NCI-H1048 (cell line): ENCODE measurements at regions not wholly inside any gene's neighbourhood (a gene's known extent, or its start where the extent isn't known, plus 50 kb on each side); places are given as distances from the start of the nearest gene placed in this dataset.

Experiments
- DNase-seq: peaks from one replicate; lab custom pipeline; 2025; lab: John Stamatoyannopoulos, UW

DNA sequence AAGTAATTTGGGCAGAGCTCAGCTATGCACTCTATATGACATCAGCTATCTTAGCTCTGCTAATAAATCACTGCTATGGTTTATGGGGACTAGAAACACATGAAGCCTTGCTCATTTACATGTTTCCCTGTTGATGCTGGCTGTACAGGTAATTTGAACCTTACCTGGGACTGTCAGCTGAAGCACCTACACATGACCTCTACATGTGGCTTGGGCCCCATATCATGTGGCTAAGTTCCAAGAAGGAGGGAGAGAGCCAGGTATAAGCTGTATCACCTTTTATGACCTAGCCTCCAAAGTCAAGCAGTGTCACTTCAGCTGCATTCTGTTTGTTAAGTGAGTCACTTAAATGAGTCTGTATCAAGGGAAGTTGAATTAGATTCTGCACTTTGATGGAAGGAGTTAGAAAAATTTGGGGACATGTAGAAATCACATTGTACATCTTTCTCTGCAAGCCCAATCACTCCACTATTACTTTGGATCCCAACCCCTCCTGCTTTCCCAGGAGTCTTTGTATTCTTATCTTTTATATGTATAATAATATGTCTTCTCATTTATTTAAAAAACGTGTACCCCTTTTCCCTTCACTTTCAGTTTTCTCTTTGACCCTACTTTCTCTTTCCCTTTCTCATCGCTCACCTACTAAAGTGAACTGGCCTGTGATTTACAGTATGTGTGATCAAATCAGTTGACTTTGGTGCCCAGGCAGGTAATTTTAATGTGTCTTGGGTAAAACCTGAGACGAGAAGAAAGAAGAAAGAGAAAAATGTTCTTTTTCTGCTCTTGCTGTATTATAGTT lies 53.4 kb upstream of the PRKACB start:
- no peak for DNase-seq

DNA sequence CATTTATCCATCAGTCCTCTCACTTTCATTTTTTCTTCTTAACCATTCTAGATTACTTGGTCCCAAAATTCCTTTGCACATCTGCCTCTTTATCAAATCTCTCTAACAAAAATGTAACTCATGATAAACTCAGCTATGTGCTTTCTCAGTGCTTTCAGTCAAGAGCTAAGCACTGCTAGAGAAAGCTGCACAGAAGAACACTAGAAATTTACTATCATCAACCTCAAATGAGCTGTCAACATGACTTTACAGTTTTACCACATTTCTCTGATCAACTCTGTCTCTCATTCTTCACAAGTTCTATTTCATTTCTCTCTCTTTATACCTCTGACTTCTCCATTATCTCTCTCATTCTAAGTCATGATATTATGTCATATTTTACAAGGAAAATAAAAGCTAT lies 54.2 kb upstream of the PRKACB start:
- DNase-seq, result no peak

DNA sequence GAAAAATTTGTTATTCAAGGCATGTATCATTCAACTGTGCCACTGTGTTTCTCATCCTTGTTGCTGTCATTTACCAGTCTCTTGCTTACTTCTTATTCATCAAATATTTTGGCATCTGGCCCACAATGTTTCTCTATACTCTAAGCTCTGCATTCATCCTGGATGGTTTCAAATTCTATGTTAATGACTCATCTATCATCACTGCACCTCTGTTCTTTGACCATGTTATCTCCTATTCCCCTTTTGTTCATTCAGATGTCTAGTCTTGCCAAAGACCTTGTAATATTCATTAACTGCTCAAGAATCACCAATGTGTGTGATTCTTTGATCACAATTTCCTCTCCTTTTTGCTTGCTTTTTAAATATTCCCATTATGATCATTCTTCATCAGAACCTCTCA lies 54.6 kb upstream of the PRKACB start:
- no peak for DNase-seq

DNA sequence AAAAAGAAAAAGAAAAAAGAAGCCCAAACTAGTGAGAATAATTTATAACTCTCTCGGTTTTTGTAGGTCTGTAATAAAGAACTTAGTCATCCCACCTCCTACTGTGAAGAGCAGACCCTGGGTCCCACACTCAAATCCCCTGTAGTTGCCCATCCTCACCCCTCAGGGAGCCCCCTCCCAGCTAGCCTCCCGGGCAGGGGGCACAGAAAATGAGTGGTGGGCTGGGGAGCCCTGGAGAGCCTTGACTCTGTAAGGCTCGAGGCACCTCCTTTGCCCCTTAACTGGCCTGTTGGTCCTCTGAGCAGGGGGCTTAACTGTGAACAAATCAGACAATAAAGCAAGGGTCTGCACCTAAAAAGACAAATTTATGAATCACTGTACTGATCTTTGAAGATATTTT lies 57.5 kb upstream of the PRKACB start:
- DNase-seq, result no peak

DNA sequence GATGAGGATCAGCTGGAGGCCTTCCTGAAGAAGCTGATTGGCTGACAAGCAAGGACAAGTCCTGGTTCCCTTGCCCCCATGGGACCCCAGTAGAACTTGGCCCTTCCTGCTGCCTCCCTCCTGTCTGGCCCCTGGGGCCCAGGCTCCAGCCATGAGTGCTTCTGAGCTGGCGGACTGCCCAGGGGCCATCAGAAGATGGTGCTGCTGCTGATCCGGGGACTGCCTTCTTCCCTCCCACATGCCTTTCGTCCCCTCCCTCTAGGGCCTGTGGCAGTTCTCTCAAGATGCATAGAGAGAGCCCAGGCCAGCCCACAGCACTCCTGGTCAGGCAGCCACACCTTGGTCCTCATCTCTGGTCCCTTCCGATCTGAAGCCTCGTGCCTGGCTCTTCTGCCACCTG lies 57.9 kb upstream of the PRKACB start:
- no peak for DNase-seq

DNA sequence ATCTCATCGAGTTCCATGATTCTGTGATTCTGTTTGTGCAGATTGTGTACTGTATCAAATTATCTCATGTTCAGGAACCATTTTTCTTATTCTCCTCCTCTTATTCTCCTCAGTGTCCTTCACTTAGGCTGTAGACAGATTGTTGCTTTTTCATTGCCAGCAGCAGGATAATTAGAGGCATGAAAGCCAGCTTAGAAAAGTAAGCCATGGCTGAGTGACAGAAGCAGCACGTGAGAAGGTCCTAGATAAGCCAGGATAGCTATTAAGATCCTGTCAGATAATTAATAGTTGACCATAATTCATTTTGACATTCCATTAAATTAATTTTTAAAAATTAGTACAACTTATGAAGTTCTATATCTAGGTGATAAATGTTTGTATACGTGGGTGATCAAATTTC lies 60.8 kb upstream of the PRKACB start:
- no peak for DNase-seq

DNA sequence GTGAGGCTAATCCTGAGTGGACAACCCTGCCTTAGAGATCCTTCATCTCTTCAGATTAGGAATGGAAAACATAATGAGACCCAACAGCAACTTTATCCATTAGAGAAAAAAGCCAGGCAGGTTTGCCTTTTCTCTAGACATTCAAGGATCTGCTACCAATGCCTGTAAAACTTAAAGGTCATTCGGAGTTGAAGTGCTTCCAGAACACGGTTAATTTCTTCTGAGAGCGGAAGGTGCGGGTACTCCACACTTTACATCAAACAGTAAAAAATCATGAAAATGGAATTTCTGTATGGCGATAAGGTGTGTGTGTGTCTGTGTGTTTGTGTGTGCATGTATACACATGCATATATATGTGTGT lies 65.2 kb upstream of the PRKACB start:
- DNase-seq, result no peak

DNA sequence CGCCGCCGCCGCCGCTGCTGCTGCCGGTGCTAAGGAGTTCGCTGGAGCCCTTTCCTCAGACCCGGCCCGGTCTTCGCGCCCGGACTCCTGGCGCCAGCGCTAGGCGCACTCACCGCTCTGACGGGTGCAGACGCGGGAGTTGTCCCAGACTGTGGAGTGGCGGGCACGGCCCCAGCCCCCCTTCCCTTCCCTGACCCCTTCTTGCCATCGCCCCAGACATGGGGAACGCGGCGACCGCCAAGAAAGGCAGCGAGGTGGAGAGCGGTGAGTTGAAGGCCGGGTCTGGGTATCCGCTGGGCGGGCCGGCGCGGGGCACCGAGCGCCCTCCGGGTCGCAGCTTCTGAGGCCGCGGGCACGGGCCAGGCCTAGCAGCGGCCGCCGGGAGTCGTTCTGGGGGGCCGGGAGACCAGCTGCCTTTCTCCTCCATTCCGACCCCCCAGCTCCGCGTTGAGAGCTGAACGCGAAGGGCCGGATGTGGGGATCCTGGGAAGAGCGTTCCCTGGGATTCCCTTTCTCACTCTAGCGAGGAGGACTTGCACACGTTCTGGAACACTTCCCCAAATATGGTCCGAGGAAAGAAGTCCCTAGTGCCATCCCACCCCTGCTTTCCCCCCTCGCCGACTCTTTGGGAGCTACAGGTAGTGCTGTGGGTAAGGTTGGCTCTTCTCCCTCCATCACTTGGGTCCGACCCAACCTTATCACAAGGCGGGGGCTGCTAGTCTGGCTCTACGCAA lies 65.8 kb upstream of the PRKACB start:
- DNase-seq, result no peak

DNA sequence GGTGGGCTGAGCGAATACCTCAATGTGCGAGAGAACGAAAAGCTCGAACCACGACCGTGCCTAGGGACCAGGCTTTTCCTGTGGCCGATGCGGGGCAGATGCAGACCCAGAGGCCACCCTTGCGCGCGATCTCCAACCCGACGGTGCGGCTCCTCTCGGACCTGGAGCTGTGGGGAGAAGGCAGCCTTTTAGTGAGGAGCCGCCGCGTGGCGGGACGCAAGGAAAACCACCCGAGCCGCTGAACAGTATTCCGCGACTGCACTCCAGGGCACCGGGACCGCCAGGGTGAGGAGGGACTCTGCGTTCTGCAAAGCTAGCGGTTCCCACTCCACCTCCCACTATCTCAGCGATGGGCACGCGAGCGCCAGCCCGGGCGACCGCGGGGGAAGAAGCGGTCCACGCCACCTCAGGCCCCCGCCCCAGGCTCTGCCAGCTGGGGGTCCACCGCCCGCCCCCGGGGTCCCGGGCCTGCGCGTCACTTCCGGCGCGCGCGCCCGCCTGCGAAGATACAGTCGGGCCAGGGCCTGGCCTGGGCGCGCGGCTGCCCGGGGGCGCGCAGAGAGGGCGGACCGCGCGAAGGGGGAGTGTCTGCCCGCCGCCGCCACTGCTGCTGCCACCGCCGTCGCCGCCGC lies 66.5 kb upstream of the PRKACB start:
- DNase-seq, result peak; percentile 63

DNA sequence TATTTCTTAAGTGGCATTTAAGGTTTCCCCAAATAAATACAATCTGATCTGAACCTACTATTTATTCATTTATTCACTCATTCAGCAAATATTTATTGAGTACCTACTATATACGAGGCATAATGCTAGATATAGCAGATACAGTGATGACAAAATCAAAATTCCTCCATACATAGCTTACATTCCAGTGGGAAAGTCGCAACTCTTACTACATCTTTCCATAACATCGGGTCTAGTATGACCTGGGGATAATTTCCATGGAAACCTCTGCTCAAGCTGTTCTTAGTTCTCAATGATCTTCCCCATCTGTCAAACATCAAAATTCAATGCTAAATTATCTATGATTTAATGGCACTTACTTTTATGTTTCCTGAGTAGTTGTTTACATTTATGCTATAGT lies 70.8 kb upstream of the PRKACB start:
- no peak for DNase-seq

DNA sequence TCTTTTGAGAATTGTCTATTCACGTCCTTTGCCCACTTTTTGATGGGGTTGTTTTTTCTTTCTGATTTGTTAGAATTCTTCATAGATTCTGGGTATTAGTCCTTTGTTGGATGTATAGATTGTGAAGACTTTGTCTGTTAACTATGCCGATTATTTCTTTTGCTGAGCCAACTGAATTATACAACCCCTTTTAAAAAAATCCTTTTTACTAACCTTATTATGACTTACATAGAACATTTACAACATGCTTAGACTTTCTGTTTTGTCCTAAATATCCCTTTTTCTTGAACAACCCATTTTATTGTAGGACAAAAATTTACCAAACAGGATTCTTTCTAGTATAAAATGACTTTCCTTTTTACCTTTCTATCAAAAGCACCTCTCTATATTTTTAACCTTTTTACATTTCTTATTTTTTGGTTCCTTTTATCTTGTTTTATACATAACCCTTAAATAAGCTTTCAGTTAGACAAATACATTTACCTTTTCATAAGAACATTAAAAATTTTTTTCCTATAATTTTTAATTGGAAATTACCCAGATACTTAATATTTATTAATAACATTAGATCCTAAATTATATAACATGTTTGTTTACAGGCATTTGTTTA lies 70.4 kb upstream of the TTLL7 start:
- DNase-seq, result no peak

DNA sequence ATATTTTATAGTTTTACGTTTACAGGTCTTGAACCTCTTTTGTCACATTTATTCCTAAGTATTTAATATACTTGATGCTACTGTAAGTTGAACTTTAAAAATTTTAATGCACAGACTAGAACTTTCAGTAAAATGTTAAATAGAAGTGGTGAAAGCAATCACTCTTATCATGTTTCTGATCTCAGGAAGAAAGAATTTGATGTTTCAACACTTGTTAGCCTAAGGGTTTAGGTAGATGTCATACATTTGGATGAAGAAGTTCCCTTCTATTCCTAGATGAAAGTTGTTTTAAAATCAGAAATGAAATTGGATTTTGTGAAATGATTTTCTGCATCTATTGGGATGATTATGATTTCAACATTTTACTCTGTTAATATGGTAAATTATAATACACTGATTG lies 63.6 kb upstream of the TTLL7 start:
- DNase-seq, result no peak

DNA sequence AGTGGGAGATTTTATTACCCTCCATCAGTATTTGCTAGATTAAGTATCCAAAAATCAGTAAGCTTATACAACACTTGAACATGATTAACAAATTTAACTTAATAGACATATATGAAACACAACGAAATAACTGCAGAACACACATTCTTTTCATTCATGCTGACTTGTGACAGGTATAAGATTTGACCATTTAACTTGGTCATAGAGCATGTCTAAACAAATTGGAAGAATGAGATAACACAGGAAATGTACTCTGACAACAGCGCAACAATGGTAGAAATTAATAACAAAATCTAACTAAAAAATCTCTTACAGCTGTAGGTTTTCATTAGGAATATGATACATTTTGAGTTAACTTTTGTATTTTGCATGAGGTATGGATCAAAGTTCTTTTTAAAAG lies 62.4 kb upstream of the TTLL7 start:
- DNase-seq, result no peak

DNA sequence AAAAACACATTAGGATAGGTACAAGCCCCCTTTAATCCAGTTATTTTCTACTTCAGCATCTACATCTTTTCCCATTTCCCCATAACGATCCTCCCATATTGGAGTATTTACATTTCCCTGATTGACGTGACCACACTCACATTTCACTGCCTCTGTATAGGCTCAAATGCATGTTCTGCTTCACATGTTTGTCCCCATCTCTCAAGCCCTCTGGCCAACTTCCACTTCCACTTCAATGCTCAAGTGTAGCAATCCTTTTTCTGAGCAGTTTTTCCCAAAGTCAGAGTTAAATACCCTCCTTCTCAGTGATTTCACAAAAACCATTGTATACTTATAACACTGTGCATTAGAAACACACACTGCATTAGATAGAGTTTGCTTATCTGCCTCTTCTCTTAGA lies 61.8 kb upstream of the TTLL7 start:
- DNase-seq, result no peak

DNA sequence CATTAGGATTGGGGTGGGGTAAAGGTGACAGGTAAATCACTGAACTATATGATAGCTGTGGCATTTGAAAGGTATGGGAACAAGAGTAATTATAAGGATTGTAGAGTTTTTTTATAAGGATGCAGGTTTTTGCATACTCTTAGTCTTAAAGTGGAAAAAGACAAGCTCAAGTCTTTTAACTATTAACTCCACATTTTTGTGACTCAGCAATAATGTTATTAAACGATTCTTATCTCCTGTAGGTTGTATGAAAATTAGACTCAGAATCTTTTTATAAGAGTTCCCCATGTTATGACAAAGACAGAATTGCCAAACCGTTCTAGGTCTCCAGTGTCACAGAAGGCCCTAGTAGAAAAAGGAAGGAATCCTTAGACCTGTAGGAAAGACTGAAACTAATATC lies 49.9 kb upstream of the TTLL7 start:
- no peak for DNase-seq
